A549 (cell line): ENCODE measurements at regions not wholly inside any gene's neighbourhood (a gene's known extent, or its start where the extent isn't known, plus 50 kb on each side); places are given as distances from the start of the nearest gene placed in this dataset.

Experiments used
- ATAC-seq, 2 experiments: fragments of 200-7000 bp in 1 of 2; fragments of >200 bp in 1 of 2; cut with Nextera tagmentation in 1 of 2; cut with Tn5 transposase in 1 of 2; 3 replicates each; pipeline versions ENCODE4 v1.8.0 to v1.9.1; 2018 to 2020; ENCODE audit warnings: mild to moderate bottlenecking in 1 of 2, moderate library complexity in 1 of 2
- CTCF ChIA-PET: fragments of 300-600 bp; sonication (Branson Sonifier 250); formaldehyde crosslinking; extraction: SDS; loops from one replicate; lab custom pipeline; 2021; ENCODE audit warnings: antibody characterized with exemption, inconsistent platforms; lab: Yijun Ruan, JAX
- POLR2A ChIA-PET: fragments of 350-600 bp; formaldehyde crosslinking; extraction: SDS; loops from one replicate; lab custom pipeline; 2021; ENCODE audit warnings: antibody characterized with exemption, inconsistent platforms; lab: Yijun Ruan, JAX
- DNase-seq, 2 experiments: peaks; one replicate each; pipeline versions ENCODE4 v3.0.0 to v3.0.0-alpha.2; 2011 to 2016; ENCODE audit warnings: low read depth in 1 of 2, low spot score in 1 of 2
- FAIRE-seq: peaks from 2 replicates; lab custom pipeline; 2011; peaks lifted over from hg19 to GRCh38; lab: Jason Lieb, UNC
- H3K27ac ChIP-seq, 2 experiments: fragments of >200 bp; sonication (Bioruptor Twin); formaldehyde crosslinking; 3 replicates each; pipeline ENCODE4 v1.5.1; 2016 to 2017
- H3K4me1 ChIP-seq: fragments of >200 bp; sonication (Bioruptor Twin); formaldehyde crosslinking; 3 replicates; pipeline ENCODE4 v1.6.1; 2016
- H3K4me2 ChIP-seq: fragments of >200 bp; sonication (Bioruptor Twin); formaldehyde crosslinking; 3 replicates; pipeline ENCODE4 v1.6.1; 2016
- H3K4me3 ChIP-seq: fragments of >200 bp; sonication (Bioruptor Twin); formaldehyde crosslinking; 3 replicates; pipeline ENCODE4 v1.5.1; 2016
- H3K9me3 ChIP-seq: fragments of >200 bp; sonication (Bioruptor Twin); formaldehyde crosslinking; 3 replicates; pipeline ENCODE4 v1.6.1; 2016
- CEBPB ChIP-seq, 2 experiments: fragments of >200 bp in 1 of 2; sonication (Bioruptor Twin) in 1 of 2; formaldehyde crosslinking in 1 of 2; IDR thresholded peaks; 2 replicates each; pipeline ENCODE4 v1.6.1; 2012 to 2016
- FOSL2 ChIP-seq, 2 experiments: fragments of 450-650 bp in 1 of 2; fragments of >200 bp in 1 of 2; sonication (Bioruptor Twin) in 1 of 2; formaldehyde crosslinking; IDR thresholded peaks; 2 replicates each; pipeline versions ENCODE4 v1.5.0 to v1.6.1; 2016 to 2020; ENCODE audit warnings: mild to moderate bottlenecking in 1 of 2, moderate library complexity in 1 of 2
- RAD21 ChIP-seq, 2 experiments: fragments of >200 bp in 1 of 2; sonication (Bioruptor Twin) in 1 of 2; formaldehyde crosslinking in 1 of 2; IDR thresholded peaks in 1 of 2; conservative IDR thresholded peaks in 1 of 2; 2 replicates in 1 of 2; 3 replicates in 1 of 2; pipeline ENCODE4 v1.6.1; 2012 to 2018; ENCODE audit warnings: inconsistent platforms in 1 of 2
- USF2 ChIP-seq: fragments of 450-650 bp; IDR thresholded peaks from 2 replicates; pipeline ENCODE4 v1.6.1; 2014; ENCODE audit warnings: antibody characterized with exemption
- WGBS: methylation state at CpG from one replicate; pipeline ENCODE4 v1.1.6; 2017; ENCODE audit errors: missing lambda C conversion rate; 5-methylcytosine and 5-hydroxymethylcytosine counted together

GRCh38 chr16:79653373-79653891, 52.9 kb upstream of the MAF start:
- ATAC-seq (no peak), DNase-seq (no peak), FAIRE-seq (no peak)
- H3K27ac ChIP-seq = no peak overlapping the region
- no peaks in the 10 kb centered on the region for H3K9me3 ChIP-seq
- no peak for TF ChIP-seq USF2
- H3K4me1 ChIP-seq = peaks cover 15% of the 10 kb centered on the region; the same call in 2 of the 3 replicates
- WGBS = 70% methylated on average over 6 of the region's 6 CpGs
- no peak overlapping the region for H3K4me3 ChIP-seq
- H3K4me2 ChIP-seq = no peak overlapping the region
- POLR2A ChIA-PET = no interaction called here
- CTCF ChIA-PET = no interaction called here

- Histone ChIP-seq H3K4me2 (peak overlapping the region; percentile 37; the same call in 1 of the 3 replicates), H3K4me3 (no peak overlapping the region), H3K9me3 (no peaks in the 10 kb centered on the region), H3K27ac (no peak overlapping the region), H3K4me1 (peaks cover 9% of the 10 kb centered on the region; the same call in 2 of the 3 replicates)
- ATAC-seq (peak; percentile 81 to 90), FAIRE-seq (no peak), DNase-seq (peak; percentile 25 to 47)
- ChIA-PET POLR2A (no interaction called here), CTCF (interaction anchor here (0.6 to 0.9 kb wide), 3 partner anchors 18 to 433 kb away, joined by 3 read pairs; no protein-coding TSS in a partner anchor)
- 24% methylated on average over 5 of the region's 7 CpGs for WGBS
- TF ChIP-seq CEBPB (IDR thresholded peaks at IDR 0.05) (0 out of 4 replicates have a peak, but pooled peaks of 1 of the 2 experiments have one; percentile 9), FOSL2 (IDR thresholded peaks at IDR 0.05) (peak; percentile 51; the same call in 1 of the 2 replicates), FOSL2 (CRISPR knock-in tag; IDR thresholded peaks at IDR 0.05) (peak; percentile 46; the same call in 1 of the 2 replicates), RAD21 (conservative IDR thresholded peaks at IDR 0.05 in 1 of 2, IDR thresholded peaks at IDR 0.05 in 1 of 2) (no peak)
Observed at GRCh38 chr16:79651363-79651762, 50.8 kb upstream of the MAF start.
